Endothelial cell of umbilical vein (primary cell): ENCODE measurements at regions not wholly inside any gene's neighbourhood (a gene's known extent, or its start where the extent isn't known, plus 50 kb on each side); places are given as distances from the start of the nearest gene placed in this dataset.

ENCODE experiments used
- FOS ChIP-seq: IDR thresholded peaks from 2 replicates; pipeline ENCODE4 v1.6.1; 2011; ENCODE audit warnings: mild to moderate bottlenecking, low read length, moderate library complexity, borderline replicate concordance; ENCODE audit not compliant: insufficient read depth
- MYC ChIP-seq: IDR thresholded peaks from one replicate; pipeline ENCODE4 v1.6.1; 2011; ENCODE audit warnings: mild to moderate bottlenecking, low read depth, low read length
- POLR2A ChIP-seq: IDR thresholded peaks from 2 replicates; pipeline ENCODE4 v1.6.1; 2012; ENCODE audit warnings: low read depth, mild to moderate bottlenecking, control low read depth, low read length
- TF ChIP-seq, protein P1 (sequence below), 2 donors: IDR thresholded peaks; 1 replicate in 1 of 2; 2 replicates in 1 of 2; pipeline ENCODE4 v1.5.1; 2011; ENCODE audit warnings: low read length in 2 of 2, mild to moderate bottlenecking in 2 of 2, moderate library complexity in 2 of 2, control low read depth in 1 of 2, inconsistent platforms in 1 of 2, low read depth in 1 of 2; ENCODE audit not compliant: insufficient read depth in 1 of 2; ENCODE audit errors: extremely low read depth in 1 of 2
- TF ChIP-seq, protein P2 (sequence below): IDR thresholded peaks from 2 replicates; pipeline ENCODE4 v1.6.1; 2011; ENCODE audit not compliant: insufficient read depth, insufficient read length

DNA sequence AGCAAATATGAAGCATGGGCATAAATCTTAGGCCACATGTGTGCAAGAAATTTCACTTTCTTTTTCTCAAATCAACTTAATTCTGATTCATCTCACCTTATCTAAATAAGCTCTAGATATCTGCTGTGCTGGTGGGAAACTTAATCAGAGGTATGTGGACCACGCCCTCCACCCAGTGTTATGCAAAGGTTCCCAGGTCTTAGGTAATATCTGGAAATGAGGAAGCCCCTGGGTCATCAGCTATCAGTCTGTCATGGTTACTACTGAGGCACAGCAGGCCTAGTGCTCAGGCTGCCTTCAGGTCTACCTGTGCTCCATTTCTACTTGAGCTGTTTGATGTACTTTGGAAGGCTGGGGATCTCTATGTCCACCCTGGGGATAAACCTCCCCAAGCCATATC lies 134.4 kb upstream of the KCNH8 start:
- TF ChIP-seq, protein P1, sequence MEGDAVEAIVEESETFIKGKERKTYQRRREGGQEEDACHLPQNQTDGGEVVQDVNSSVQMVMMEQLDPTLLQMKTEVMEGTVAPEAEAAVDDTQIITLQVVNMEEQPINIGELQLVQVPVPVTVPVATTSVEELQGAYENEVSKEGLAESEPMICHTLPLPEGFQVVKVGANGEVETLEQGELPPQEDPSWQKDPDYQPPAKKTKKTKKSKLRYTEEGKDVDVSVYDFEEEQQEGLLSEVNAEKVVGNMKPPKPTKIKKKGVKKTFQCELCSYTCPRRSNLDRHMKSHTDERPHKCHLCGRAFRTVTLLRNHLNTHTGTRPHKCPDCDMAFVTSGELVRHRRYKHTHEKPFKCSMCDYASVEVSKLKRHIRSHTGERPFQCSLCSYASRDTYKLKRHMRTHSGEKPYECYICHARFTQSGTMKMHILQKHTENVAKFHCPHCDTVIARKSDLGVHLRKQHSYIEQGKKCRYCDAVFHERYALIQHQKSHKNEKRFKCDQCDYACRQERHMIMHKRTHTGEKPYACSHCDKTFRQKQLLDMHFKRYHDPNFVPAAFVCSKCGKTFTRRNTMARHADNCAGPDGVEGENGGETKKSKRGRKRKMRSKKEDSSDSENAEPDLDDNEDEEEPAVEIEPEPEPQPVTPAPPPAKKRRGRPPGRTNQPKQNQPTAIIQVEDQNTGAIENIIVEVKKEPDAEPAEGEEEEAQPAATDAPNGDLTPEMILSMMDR (IDR thresholded peaks at IDR 0.05; ENCODE audit: extremely low read depth in 1 of 2, insufficient read depth in 1 of 2, low read depth in 1 of 2, low read length in 2 of 2) = no peak
- TF ChIP-seq, protein P2, sequence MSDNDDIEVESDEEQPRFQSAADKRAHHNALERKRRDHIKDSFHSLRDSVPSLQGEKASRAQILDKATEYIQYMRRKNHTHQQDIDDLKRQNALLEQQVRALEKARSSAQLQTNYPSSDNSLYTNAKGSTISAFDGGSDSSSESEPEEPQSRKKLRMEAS = no peak
- TF ChIP-seq POLR2A (no peak), MYC (no peak), FOS (no peak)
